HG02884 (cell line): ENCODE measurements at regions not wholly inside any gene's neighbourhood (a gene's known extent, or its start where the extent isn't known, plus 50 kb on each side); places are given as distances from the start of the nearest gene placed in this dataset.
A peak's percentile ranks its signal among the peaks of the same experiment; 100 is the strongest.

Experiments
- ATAC-seq: cut with Tn5 transposase; IDR thresholded peaks from one replicate; pipeline ENCODE4 v1.9.1; 2021; ENCODE audit warnings: mild to moderate bottlenecking, moderate library complexity; ENCODE audit not compliant: unreplicated experiment

- ATAC-seq, result no peak
Observed at GRCh38 chr2:143968360-143968759, 551.6 kb downstream of the ZEB2 start.

GRCh38 chr2:143965493-143966164, 554.3 kb downstream of the ZEB2 start:
- no peak for ATAC-seq

- no peak for ATAC-seq
Observed at GRCh38 chr2:143964891-143965290, 555.0 kb downstream of the ZEB2 start.

GRCh38 chr2:143960177-143960576, 559.7 kb downstream of the ZEB2 start:
- ATAC-seq, result no peak

GRCh38 chr2:143957321-143957720, 562.6 kb downstream of the ZEB2 start:
- no peak for ATAC-seq

- no peak for ATAC-seq
Observed at GRCh38 chr2:143955401-143956065, 564.4 kb downstream of the ZEB2 start.

GRCh38 chr2:143954844-143955243, 565.1 kb downstream of the ZEB2 start:
- no peak for ATAC-seq

GRCh38 chr2:143954186-143954585, 565.7 kb downstream of the ZEB2 start:
- no peak for ATAC-seq

GRCh38 chr2:143953451-143954030, 566.4 kb downstream of the ZEB2 start:
- no peak for ATAC-seq

GRCh38 chr2:143952536-143952935, 567.4 kb downstream of the ZEB2 start:
- no peak for ATAC-seq

GRCh38 chr2:143950704-143951103, 569.2 kb downstream of the ZEB2 start:
- no peak for ATAC-seq

- peak; percentile 81 for ATAC-seq
Observed at GRCh38 chr2:143949121-143949848, 570.6 kb downstream of the ZEB2 start.

GRCh38 chr2:143948710-143949109, 571.2 kb downstream of the ZEB2 start:
- ATAC-seq, result no peak

GRCh38 chr2:143946436-143947391, 573.2 kb downstream of the ZEB2 start:
- no peak for ATAC-seq

GRCh38 chr2:143942486-143942885, 577.4 kb downstream of the ZEB2 start:
- ATAC-seq, result no peak

GRCh38 chr2:143940720-143941119, 579.2 kb downstream of the ZEB2 start:
- ATAC-seq, result no peak

GRCh38 chr2:143939626-143940330, 580.1 kb downstream of the ZEB2 start:
- no peak for ATAC-seq

GRCh38 chr2:143937723-143938350, 582.1 kb downstream of the ZEB2 start:
- ATAC-seq, result peak; percentile 20
